ENCODE measurements at regions not wholly inside any gene's neighbourhood (a gene's known extent, or its start where the extent isn't known, plus 50 kb on each side); places are given as distances from the start of the nearest gene placed in this dataset.

DNA sequence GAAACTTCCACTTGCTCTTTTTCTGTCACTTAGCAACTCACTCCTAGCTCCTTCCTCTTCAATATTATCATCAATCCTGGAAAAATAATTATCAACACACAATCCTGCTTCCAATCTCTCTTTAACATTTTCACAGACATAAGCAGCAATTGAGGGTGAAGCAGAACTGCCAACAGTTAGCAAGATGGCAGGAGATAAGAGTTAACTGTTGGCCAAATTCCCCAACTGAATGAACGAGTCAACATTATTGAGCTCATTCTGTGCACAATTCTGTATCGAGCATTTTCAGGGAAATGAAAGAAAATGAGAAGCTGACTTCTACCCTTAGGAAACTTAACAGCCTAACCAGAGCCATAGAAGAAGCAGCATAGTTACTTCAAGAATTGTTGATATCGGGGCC is 152.0 kb downstream of the KCNA5 start:
- TF ChIP-seq, protein P1, sequence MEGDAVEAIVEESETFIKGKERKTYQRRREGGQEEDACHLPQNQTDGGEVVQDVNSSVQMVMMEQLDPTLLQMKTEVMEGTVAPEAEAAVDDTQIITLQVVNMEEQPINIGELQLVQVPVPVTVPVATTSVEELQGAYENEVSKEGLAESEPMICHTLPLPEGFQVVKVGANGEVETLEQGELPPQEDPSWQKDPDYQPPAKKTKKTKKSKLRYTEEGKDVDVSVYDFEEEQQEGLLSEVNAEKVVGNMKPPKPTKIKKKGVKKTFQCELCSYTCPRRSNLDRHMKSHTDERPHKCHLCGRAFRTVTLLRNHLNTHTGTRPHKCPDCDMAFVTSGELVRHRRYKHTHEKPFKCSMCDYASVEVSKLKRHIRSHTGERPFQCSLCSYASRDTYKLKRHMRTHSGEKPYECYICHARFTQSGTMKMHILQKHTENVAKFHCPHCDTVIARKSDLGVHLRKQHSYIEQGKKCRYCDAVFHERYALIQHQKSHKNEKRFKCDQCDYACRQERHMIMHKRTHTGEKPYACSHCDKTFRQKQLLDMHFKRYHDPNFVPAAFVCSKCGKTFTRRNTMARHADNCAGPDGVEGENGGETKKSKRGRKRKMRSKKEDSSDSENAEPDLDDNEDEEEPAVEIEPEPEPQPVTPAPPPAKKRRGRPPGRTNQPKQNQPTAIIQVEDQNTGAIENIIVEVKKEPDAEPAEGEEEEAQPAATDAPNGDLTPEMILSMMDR (conservative IDR thresholded peaks at IDR 0.05; ENCODE audit: low read depth in 2 of 2), result no peak
- TF ChIP-seq EZH2phosphoT487 (IDR thresholded peaks at IDR 0.05; ENCODE audit: unreplicated experiment) (no peak), ZNF331 (CRISPR knock-in tag; IDR thresholded peaks at IDR 0.05; ENCODE audit: low read depth) (no peak), REST (IDR thresholded peaks at IDR 0.05; ENCODE audit: unreplicated experiment) (no peak), POLR2AphosphoS5 (IDR thresholded peaks at IDR 0.05; ENCODE audit: low read depth) (no peak), EZH2 (IDR thresholded peaks at IDR 0.05; ENCODE audit: low read depth, unreplicated experiment) (no peak), JUNB (IDR thresholded peaks at IDR 0.05; ENCODE audit: unreplicated experiment) (no peak)
